Stimulated activated naive CD4-positive, alpha-beta T cell (primary cell): ENCODE measurements at regions not wholly inside any gene's neighbourhood (a gene's known extent, or its start where the extent isn't known, plus 50 kb on each side); places are given as distances from the start of the nearest gene placed in this dataset.
"Not testable (repeated sequence)": the region's sequence is repeated elsewhere in the genome, so short reads cannot be mapped to it uniquely, and the experiment has no call there.

ENCODE experiments used
- DNase-seq, 6 experiments: peaks; one replicate each; lab custom pipeline; 2025; lab: John Stamatoyannopoulos, UW

DNA sequence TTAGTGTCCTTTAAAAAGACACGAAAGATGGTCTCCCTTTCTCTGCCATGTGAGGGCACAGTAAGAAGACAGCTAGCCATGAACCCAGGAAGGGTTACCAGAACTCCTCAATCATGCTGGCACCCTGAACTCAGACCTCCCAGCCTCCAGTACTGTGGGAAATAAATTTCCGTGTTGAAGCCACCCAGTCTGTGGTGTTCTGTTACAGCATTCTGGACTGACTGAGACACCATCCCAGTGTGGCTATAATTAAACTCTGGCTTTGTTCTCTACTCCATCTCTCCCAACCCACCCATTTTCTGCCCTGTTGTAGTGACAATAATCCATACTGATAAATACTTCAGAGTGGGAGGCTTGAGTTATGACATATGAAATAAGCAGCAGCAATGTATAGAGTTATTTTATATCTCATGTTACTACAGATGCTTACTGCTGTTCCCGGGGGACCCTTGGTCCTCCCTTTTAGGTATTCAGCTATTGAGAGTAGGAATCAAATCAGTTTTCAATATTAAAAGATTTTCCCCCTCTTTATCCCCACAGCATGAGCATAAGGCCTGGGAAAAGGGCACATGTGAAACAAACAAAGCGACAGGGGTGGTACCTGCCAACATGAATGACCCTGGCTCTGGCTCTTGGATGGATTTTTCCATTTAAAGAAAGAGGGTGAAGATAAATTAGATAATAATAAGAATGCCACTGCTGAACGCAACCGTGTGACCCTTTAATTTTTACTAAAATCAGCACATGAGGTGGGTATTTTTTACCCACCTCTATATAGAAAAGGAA, 224.3 kb upstream of the SLC35B3 start:
- DNase-seq: no peak

DNA sequence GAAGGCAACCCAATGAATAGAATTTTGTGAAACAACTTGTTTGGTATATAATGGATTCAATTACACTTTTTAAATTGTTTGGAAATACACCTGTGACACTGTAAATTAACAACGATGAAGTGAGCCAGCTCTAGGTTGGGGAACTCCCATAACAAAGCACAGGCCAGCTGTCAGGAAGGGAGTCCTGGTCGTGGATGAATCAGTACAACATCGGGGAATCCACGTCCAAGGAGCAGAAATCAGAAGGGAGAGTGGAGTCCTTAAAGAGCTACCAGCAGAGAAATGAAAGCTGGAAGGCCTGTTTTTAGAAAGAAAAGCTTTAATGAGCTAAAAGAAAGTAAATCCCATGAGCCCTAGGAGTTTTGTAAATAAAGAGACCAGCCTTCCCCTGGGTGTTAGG, 223.1 kb upstream of the SLC35B3 start:
- DNase-seq: no peak

DNA sequence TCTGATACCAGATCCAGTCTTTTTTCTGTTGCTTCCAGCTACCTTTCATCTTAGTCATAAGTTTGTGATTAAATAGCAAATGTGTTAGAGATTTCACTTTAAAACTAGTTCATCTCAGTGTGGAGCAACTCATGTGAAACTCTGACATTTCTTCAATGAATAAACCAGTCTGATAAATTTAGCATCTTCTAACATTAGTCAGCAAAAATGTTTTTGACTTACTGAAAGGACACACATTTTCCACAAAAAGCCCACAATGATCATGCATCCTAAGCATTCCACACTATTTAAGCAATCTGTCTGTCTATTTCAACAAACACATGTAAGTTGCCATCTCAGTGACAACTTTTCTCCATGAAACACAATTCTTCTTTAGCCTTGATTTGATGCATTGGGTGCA, 222.2 kb upstream of the SLC35B3 start:
- DNase-seq: no peak

DNA sequence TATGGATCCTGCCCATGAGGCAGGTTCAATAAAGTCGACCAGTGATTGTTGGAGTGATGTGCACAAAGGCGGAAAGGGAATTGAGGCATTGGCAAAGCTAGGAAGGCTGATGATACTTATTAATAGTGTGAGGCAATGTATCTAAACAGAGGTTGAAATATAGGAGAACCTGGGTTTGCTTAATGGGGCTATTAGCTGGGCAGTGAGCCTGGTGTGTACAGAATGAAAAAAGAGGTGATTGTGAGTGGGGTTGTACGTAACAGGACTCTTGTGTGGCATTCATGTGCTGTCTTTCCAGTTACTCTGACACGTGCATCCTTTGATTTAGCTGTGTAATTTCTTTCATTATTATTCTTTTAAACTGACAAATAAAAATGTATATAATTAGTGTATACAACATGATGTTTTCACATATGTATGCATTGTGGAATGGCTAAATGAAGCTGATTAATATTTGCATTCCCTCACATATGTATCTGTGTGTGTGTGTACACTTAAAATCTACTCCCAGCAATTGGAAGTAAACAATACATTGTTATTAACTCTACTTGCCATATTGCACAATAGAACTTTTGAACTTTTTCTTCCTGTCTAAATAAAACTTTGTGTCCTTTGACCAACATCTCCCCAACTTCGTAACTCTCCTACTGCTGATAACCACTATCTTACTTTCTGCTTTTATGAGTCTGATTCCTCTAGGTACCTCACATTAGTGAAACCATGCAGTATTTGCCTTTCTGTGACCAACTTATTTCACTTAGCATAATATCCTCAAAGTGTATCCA, 220.5 kb upstream of the SLC35B3 start:
- no peak for DNase-seq

DNA sequence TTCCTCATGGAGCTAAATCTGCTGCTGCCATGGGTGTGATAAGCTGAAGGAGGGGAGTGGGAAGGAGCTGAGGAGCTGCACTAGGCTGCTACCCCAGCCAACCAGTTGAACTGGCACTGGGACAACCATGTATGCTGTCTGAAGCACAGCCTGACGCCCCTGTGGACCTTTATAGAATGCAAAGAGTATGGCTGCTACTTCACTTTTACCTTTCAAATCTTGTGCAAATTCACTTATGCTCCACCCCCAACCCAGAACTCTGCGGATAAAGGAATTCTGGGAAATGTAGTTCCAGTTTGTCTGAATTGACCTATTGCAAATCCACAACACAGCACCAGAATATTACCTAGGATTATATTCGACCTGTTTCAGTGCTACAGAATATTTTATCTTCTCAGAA, 217.4 kb upstream of the SLC35B3 start:
- DNase-seq: no peak

DNA sequence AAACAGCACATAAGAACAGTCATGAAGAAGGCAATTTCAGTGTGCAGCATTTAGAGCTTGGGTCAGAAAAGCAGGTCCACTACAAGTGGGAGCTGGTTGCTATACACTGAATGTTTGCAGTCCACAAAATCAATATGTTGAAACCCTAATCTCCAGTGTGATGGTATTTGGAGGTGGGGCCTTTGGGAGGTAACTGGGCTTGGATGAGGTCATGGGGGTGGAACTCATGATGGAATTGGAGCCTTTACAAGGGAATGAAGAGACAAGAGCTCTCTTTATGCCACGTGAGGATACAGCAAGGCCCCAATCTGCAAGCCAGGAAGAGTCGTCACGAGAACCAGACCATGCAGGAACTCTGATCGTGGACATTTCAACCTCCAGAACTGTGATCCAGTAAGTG, 216.7 kb upstream of the SLC35B3 start:
- DNase-seq: no peak

DNA sequence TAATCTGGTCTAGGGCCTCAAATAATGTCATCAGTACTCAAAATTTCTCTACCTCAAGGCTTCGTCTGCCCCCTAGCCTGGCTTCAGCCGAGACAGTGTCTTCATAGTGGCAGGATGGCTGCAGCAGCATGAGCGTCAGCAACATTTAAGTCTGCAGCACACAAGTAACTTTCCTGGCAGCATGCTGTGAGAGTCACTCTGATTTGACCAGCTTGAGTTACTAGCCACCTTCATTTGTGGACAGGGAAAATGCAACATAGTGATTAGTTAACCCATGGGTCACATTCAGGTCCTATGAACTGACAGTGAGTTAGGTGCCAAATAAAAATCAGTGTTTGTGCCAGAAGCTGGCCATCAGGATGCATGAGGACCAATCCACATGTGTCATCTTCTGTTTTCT, 209.9 kb upstream of the SLC35B3 start:
- no peak for DNase-seq

DNA sequence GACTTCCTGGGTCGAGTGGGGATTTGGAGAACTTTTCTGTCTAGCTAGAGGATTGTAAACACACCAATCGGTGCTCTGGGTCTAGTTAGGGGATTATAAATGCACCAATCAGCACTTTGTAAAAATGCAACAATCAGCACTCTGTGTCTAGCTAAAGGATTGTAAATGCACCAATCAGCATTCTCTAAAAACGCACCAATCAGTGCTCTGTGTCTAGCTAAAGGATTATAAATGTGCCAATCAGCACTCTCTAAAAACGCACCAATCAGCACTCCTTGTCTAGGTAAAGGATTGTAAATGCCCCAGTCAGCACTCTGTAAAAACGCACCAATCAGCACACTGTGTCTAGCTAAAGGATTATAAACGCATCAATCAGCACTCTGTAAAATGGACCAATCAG, 209.0 kb upstream of the SLC35B3 start:
- DNase-seq: no peak

DNA sequence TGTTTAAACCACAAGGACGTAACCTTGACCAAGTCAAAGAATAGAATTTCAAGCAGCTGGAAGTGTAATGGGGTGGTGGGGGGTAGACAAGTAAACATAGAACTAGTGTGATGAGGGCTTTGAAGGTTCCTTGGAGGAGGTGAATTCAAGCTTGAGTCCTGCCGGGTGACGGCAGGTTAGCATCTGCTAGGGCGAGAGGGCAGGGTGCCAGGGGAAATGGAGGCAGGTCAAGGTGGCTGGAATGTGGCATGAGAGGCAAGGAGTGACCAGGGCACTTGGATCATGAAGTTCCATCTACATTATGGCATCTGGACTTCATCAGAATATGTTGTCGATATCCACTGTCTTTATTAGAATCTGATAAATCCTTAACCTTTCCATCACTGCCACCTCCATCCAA, 207.5 kb upstream of the SLC35B3 start:
- no peak for DNase-seq

DNA sequence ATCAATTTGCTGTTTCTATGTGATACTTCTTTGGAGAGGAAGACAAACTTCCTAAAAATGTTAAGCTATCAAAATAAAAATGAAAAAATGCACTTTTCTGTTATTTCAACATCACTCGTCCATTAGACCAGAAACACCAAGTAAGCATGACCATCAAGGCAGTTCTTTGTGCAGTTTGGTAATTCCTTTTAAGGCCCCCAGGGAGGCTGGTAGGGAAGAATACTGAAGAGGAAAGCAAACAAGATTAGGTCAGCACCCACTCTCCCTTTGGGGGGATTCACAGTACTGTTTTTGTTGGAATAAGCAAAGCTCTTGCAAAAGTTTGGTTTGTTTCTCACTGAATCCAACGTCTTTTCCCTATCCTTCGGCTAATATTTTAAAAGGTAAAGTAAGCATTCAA, 206.8 kb upstream of the SLC35B3 start:
- DNase-seq: no peak

DNA sequence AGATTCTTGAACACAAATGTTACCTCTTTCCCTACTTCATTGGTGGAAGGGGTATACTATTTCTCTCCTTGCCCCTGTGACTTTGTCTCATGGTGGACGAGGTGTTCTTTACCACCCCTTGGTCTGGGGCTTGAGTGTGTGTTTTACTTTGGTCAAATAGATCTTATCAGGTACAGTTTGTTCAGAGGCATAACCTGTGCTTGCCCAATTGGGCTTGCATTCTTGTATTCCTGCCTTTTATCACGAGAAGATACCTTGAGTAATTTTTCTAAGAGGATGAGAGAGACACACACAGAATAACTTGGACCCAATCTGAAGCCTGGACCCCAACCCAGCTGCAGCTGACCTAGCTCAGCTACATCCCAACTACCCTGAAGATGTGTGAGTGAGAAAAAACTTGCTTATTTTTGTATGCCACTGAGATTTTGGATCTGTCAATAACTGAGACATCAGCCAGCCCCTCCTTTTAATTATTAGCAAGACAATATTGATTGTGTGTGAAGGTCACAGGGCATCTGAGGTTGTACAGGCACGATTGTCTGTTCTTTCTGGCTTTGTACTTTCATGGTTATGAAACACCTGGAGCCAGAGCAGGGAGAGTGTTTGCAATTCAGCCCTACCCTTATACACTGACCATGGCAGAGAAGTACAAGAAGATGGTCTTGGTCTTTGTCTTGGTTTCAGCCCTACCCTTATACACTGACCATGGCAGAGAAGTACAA, 204.7 kb upstream of the SLC35B3 start:
- DNase-seq: no peak

DNA sequence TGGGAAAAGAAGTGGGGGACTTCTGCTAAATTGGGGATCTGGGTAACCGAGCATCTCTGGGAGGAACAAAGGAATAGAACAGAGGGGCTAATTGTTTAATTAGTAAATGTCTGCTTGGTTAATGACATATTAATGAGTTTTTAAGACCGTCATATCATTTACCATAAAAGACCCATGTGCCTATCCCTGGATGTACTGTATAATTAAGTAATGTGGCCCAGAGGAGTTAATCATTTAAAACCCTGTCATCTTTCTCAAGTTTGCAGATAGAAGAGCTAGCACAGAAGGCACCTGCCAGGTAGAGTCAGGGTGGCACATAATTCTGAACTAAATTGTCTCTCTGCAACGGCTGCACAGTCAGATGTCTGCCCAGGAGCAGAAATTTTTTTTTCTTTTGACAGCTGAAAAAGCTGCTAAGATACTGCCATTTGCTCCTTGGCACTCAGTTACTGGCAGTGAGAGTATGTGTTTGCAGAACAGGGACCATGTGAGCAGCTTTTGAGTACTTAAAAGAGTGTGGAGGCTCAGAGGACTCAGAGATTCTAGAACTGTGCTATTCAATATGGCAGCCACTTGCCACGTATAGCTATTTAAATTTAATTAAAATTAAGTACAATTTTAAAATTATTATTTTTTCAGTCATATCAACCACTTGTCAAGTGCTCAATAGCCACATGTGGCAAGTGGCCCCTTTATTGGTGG, 202.7 kb upstream of the SLC35B3 start:
- no peak for DNase-seq

DNA sequence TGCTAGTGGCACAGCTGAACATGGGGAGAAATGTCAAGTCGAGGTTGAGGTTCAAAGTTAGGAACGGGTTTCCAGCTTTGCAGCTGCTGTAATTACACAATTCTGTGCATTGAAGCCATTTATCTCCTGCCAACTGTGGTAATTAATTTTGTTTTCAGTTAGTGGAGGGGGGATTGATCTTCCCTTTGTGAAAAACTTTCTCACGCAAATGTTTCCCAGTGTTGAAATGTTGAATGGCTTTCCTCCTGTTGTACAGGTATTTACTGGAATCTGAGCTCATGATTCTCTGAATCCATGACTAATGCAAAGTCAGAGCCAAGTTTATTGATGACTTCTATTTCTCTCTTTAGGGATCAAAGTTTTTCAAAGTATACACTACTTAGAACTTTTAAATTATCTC, 198.4 kb upstream of the SLC35B3 start:
- DNase-seq: no peak

DNA sequence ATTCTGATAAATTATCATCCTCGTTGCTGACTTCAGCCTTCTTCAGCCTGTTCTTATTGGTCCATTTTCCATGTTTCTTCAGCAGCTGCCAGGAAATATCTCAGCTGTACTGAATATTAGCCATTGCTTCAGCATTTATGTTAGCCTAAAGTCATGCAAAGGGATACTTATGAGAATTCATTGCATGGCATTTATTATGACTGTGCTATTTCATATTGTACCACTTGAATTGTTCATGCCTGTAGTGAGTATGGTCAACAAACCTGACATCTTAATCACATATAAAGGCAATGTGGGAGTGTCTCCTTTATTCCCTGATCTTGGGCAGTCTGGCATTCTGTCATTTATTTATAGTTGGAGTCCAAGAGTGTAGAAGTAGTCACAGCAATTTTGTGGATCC, 193.4 kb upstream of the SLC35B3 start:
- DNase-seq: no peak

DNA sequence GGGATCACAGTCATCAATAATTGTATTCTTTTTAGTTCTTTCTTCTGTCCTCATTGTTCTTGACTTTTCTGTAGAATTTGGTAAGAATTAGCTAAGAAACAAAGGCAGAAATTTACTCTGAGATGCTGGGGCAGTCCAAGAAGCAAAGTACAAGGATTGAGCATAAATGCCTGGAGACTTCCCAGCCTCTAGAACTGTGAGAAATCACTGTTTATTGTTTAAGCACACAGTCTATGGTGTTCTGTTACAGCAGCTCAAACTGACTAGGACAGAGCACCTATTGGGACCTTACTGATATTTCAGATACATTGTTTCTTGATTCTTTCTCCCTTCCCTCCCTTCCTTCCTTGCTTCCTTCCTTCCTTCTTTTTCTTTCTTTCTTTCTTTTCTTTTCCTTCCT, 192.7 kb upstream of the SLC35B3 start:
- DNase-seq: no peak

DNA sequence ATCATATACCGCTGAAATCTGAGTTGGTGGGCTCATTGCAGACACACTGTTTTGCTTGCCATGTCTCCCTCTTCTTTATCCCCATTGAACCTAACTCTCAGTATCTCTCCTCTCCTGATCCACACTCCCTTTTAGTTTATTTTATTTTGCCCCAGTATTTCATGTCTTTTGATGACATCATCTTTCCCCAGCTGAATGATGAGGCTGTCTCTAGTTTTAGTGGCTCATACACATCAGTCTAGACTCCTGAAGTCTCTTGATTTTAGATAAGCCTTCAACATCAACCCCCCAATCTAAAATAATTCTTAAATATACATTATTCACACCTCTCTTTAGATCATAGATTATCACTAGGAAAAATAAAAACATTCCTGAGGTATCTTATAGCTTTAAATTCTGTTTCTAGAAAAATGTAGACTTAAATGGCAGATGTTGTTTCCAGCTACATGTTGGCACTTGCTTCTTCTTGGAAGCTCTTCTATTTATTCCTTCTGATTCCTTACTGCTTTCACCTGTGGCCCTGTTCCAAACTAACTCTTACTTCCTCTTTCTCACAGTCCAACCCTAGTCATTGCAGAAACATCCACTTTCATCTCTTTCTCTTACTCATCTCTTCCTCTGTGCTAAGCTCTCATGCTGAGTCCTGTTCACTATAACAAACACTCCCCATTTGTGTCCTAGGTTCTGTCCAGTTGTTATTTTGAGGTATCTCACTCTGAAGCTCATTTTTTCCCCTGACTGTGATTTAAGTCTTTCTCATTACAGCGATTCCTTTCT, 191.9 kb upstream of the SLC35B3 start:
- DNase-seq: no peak

DNA sequence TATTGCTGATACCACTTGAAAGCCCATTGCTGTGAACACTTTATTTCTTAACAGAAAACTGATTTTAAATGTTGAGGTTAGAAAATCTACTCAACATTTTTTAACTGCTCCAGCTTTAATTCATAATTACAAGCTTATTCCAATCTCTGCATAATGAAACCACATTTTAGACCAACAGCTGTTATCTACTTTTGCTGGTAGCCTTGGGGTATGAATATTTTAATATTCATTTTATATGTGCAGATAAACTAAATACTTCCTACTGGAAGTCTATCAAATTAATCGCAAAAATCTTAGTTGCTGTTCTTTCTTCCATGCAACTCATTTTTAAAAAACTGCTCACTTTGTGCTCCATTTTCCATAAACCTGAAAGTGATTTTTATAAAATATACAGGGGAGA, 189.3 kb upstream of the SLC35B3 start:
- no peak for DNase-seq

DNA sequence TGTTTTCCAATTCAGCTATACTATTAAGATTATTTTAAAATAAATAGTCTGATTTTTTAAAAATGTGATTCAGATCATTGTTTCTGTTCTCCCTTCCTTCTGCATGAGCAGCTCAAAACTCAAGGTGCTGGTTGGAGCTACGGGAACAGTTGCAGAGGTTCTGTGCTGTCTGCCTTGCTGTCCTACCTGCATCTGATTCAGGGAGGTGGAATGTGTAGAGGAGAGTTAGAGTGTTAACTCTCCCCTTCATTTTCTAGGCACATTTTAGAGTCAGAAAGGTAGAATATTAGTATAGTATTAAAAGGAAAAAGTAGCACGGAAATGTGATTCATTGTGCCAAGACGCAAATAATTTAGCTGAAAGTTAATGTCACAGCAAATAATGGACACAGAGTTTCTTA, 188.1 kb upstream of the SLC35B3 start:
- no peak for DNase-seq

DNA sequence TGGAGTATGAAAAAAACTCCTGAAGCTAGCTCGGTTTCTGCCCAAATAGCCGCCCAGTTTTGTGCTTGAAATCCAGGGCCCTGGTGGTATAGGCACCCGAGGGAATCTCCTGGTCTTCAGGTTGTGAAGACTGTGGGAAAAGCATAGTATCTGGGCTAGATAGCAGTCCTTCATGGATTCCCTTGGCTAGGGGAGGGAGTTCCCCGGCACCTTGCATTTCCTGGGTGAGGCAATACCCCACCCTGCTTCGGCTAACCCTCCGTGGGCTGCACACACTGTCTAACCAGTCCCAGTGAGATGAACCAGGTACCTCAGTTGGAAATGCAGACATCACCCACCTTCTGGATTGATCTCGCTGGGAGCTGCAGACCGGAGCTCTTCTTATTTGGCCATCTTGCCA, 184.5 kb upstream of the SLC35B3 start:
- no peak for DNase-seq

DNA sequence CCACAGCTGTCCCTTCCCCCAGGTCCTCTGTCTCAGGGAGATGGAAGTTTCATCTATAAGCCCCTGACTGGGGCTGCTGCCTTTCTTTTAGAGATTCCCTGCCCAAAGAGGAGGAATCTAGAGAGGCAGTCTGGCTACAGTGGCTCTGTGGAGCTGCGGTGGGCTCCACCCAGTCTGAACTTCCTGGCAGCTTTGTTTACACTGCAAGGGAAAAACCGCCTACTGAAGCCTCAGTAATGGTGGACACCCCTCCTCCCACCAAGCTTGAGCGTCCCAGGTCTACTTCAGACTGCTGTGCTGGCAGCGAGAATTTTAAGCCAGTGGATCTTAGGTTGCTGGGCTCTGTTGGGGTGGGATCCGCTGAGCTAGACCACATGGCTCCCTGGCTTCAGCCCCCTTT, 184.1 kb upstream of the SLC35B3 start:
- not testable (repeated sequence) for DNase-seq

DNA sequence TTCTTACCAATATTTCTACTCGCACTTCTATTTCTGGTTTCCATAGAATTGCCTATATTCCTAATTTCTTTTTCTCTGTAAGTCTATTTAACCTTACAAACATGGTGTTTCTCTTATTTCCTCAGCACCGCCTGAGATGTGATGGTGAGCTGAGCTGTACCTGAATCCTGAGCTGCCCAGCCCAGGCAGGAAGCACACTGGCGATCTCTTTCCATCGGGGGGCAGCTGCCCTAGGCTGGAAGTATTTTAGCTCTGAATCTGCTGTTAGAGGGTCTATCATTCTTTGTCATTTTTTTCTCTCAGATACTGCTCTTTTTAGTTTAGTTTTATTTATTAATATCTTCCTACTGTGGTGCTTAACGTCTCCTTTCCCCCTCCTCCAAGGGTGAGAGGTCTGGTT, 173.4 kb upstream of the SLC35B3 start:
- no peak for DNase-seq
